GM23248 (cell line): ENCODE measurements at regions not wholly inside any gene's neighbourhood (a gene's known extent, or its start where the extent isn't known, plus 50 kb on each side); places are given as distances from the start of the nearest gene placed in this dataset.
"Not testable (repeated sequence)": the region's sequence is repeated elsewhere in the genome, so short reads cannot be mapped to it uniquely, and the experiment has no call there.

Source experiments
- EZH2 ChIP-seq: fragments of 200-600 bp; sonication (generic); IDR thresholded peaks from 2 replicates; pipeline ENCODE4 v1.6.1; 2018; ENCODE audit warnings: antibody characterized with exemption, mild to moderate bottlenecking; ENCODE audit not compliant: insufficient read depth, poor library complexity, severe bottlenecking
- EZH2phosphoT487 ChIP-seq: fragments of 200-600 bp; sonication (generic); IDR thresholded peaks from 2 replicates; pipeline ENCODE4 v1.6.1; 2018; ENCODE audit warnings: antibody characterized with exemption, moderate library complexity, mild to moderate bottlenecking, low read depth; ENCODE audit not compliant: insufficient read depth

- TF ChIP-seq EZH2phosphoT487, EZH2: not testable (repeated sequence)
These were observed 63.4 kb upstream of the RAP1B start for GRCh38 chr12:68547318-68547717.
